ENCODE measurements at regions not wholly inside any gene's neighbourhood (a gene's known extent, or its start where the extent isn't known, plus 50 kb on each side); places are given as distances from the start of the nearest gene placed in this dataset.

DNA sequence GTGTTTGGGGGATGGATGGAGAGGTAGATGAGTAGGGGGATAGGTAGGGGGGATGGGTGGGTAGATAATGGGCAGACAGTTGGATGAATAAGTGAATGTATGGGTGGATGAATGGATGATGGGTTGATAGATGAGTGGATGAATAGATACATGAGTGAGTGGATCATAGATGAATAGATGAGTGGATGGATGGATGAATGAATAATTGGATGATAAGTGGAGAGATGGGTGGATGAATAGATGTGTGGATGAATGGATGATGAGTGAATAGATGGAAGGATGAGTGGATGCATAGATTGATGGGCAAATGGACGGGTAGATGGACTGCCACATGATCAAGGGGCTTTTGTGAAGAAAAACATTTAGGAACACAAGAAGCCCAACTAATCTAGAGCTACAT is 133.3 kb upstream of the F3 start:
- TF ChIP-seq EZH2 (IDR thresholded peaks at IDR 0.05; ENCODE audit: insufficient read depth, poor library complexity, severe bottlenecking) = no peak
- no peak for TF ChIP-seq EZH2phosphoT487 (IDR thresholded peaks at IDR 0.05; ENCODE audit: insufficient read depth, low read depth)
